ENCODE measurements at regions not wholly inside any gene's neighbourhood (a gene's known extent, or its start where the extent isn't known, plus 50 kb on each side); places are given as distances from the start of the nearest gene placed in this dataset.

- TF ChIP-seq CTCF (IDR thresholded peaks at IDR 0.05) (no peak), POLR2A (IDR thresholded peaks at IDR 0.05) (no peak)
Measured at GRCh38 chrX:3514996-3515395, 168.5 kb upstream of the MXRA5 start.

Measured in body of pancreas (tissue), 4 donors.